ENCODE measurements at regions not wholly inside any gene's neighbourhood (a gene's known extent, or its start where the extent isn't known, plus 50 kb on each side); places are given as distances from the start of the nearest gene placed in this dataset.
A peak's percentile ranks its signal among the peaks of the same experiment; 100 is the strongest.

DNA sequence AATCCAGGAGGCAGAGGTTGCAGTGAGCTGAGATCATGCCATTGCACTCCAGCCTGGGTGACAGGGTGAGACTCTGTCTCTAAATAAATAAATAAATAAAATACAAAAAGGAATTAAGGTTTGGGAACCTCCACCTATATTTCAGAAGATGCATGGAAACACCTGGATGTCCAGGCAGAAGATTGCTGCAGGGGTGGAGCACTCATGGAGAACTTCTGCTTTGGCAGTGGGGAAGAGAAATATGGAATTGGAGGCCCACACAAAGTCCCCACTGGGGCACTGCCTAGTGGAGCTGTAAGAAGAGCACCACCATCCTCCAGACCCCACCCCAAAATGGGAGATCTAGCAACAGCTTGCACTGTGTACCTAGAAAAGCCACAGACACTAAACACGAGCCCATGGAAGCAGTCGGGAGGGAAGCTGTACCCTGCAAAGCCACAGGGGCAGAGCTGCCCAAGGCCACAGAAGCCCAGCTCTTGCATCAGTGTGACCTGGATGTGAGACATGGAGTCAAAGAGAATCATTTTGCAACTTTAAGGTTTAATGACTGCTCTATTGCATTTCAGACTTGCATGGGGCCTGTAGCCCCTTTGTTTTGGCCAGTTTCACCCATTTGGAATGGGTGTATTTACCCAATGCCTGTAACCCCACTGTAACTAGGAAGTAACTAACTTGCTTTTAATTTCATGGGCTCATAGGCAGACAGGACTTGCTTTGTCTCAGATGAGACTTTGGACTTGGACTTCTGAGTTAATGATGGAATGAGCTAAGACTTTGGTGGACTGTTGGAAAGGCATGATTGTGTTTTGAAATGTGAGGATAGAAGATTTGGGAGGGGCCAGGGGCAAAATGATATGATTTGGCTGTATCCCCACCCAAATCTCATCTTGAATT is 265.3 kb downstream of the ZEB2 start:
- H3K4me3 Mint-ChIP-seq (ENCODE audit: low read depth), result no peak overlapping the region
- peaks cover 21% of the 10 kb centered on the region for H3K4me1 Mint-ChIP-seq (ENCODE audit: low read depth)
- no peak overlapping the region for H3K27ac Mint-ChIP-seq
- H3K9me3 Mint-ChIP-seq, result peaks cover 69% of the 10 kb centered on the region
- intact Hi-C loops (cut with micrococcal nuclease), result loop anchor here (5.0 kb wide), 1 partner anchor 72 kb away; no protein-coding TSS in a partner anchor
- DNase-seq (ENCODE audit: low spot score), result no peak
- peaks cover 70% of the 10 kb centered on the region for H3K36me3 Mint-ChIP-seq (ENCODE audit: low read depth)
- no peaks in the 10 kb centered on the region for H3K27me3 Mint-ChIP-seq (ENCODE audit: low read depth)

DNA sequence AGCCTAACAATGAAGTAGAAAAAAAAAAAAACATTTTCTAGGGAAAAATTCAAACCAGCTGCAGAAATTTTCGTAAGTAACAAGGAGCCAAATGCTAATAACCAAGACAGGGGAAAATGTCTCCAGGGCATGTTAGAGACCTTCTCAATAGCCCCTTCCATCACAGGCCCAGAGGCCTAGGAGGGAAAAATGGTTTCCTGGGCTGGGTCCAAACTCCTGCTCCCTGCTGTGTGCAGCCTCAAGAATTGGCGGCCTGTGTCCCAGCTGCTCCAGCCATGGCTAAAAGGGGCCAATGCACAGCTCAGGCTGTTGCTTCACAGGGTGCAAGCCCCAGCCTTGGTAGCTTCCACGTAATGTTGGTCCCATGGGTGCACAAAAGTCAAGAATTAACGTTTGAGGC is 266.2 kb downstream of the ZEB2 start:
- intact Hi-C loops (cut with micrococcal nuclease), result no loop called here
- no peak for DNase-seq (ENCODE audit: low spot score)

DNA sequence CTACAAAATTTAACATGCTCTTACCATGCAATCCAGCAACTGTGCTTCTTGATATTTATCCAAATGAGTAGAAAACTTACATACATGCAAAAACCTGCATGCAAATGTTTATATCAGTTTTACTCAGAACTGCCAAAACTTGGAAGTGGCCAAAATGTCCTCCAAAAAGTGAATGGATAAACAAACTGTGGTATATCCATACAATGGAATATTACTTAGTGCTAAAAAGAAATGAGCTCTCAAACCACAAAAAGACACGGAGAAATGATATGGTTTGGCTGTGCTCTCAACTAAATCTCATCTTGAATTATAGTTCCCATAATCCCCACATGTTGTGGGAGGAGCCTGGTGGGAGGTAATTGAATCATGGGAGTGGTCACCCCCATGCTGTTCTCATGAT is 267.2 kb downstream of the ZEB2 start:
- H3K27ac Mint-ChIP-seq, result no peak overlapping the region
- peaks cover 52% of the 10 kb centered on the region for H3K9me3 Mint-ChIP-seq
- H3K27me3 Mint-ChIP-seq (ENCODE audit: low read depth), result no peaks in the 10 kb centered on the region
- peaks cover 30% of the 10 kb centered on the region for H3K4me1 Mint-ChIP-seq (ENCODE audit: low read depth)
- H3K4me3 Mint-ChIP-seq (ENCODE audit: low read depth), result no peak overlapping the region
- DNase-seq (ENCODE audit: low spot score), result no peak
- intact Hi-C loops (cut with micrococcal nuclease), result no loop called here
- H3K36me3 Mint-ChIP-seq (ENCODE audit: low read depth), result peaks cover 61% of the 10 kb centered on the region

More for the DNA sequence above, 266.2 kb downstream of the ZEB2 start:
- Mint-ChIP-seq H3K4me1 (ENCODE audit: low read depth) (peaks cover 29% of the 10 kb centered on the region), H3K9me3 (peaks cover 63% of the 10 kb centered on the region), H3K36me3 (ENCODE audit: low read depth) (peaks cover 70% of the 10 kb centered on the region), H3K4me3 (ENCODE audit: low read depth) (no peak overlapping the region), H3K27ac (no peak overlapping the region), H3K27me3 (ENCODE audit: low read depth) (no peaks in the 10 kb centered on the region)

DNA sequence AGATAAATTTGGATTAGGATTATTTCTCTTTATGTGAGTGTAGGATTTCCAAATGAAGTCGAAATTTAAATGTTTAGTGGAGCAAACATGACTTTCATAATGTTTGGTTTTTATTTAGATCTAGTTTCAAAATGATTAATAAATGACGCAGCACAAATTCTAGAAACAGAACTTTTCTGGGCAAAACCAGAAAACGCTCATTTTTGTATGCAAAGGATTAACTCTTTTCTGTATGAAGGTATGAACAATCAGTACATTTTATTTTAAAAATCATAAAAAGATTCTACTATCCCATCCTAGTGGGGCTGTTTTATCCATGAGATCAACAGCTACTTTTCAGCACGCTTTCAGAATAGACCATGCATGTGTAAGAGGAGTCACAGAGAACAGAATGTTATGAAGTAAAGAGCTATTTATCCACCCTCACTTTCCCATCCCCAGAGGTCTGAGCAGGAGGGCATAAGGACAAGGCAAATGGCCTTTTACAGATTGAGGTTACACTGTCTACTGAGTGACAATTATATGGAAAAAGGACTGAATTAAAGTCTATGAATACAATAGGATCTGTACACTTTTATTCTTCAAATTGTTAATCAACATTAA is 270.8 kb downstream of the ZEB2 start:
- intact Hi-C loops (cut with micrococcal nuclease), result loop anchor here (1.0 kb wide), 1 partner anchor 9 kb away; no protein-coding TSS in a partner anchor
- Mint-ChIP-seq H3K36me3 (ENCODE audit: low read depth) (peaks cover 42% of the 10 kb centered on the region), H3K27me3 (ENCODE audit: low read depth) (no peaks in the 10 kb centered on the region), H3K4me1 (ENCODE audit: low read depth) (peaks cover 32% of the 10 kb centered on the region), H3K4me3 (ENCODE audit: low read depth) (no peak overlapping the region), H3K9me3 (peaks cover 23% of the 10 kb centered on the region), H3K27ac (peak overlapping the region; percentile 83)
- DNase-seq (ENCODE audit: low spot score), result no peak

DNA sequence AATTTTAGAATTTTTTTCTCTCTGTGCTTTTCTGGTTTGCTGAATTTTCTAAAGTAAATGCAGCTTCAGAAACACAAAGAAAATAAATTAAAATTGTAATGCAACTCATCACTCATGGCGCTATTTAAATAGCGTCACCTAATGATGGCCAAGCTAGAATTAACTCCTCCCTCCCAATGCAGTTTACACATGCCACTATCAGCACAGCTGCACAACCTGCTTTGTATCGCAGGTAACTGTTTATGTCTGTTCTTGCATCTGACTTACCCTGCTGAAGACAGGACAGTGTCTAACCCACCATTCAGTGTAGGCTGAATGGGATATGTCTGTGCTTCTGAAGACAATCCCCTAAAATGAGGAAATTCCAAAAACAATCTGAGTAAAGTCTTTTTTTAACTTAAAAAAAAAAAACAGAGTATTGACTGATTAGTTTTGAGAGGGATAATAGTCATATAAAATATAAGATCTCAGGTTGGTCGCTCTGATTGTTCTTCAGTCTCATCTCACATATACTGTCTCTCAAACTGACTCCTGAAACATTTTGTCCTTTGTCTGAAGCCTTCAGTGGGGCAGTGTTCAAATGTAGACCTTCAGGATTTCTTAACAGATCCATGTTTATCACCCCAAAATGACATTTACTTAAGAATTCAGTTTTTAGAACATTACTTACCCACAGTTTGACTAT is 271.4 kb downstream of the ZEB2 start:
- H3K36me3 Mint-ChIP-seq (ENCODE audit: low read depth), result peaks cover 42% of the 10 kb centered on the region
- DNase-seq (ENCODE audit: low spot score), result no peak
- peaks cover 36% of the 10 kb centered on the region for H3K4me1 Mint-ChIP-seq (ENCODE audit: low read depth)
- no peak overlapping the region for H3K4me3 Mint-ChIP-seq (ENCODE audit: low read depth)
- H3K27ac Mint-ChIP-seq, result peak overlapping the region; percentile 83
- intact Hi-C loops (cut with micrococcal nuclease), result loop anchor here (1.0 kb wide), 1 partner anchor 8 kb away; no protein-coding TSS in a partner anchor
- no peaks in the 10 kb centered on the region for H3K27me3 Mint-ChIP-seq (ENCODE audit: low read depth)
- H3K9me3 Mint-ChIP-seq, result peaks cover 22% of the 10 kb centered on the region

DNA sequence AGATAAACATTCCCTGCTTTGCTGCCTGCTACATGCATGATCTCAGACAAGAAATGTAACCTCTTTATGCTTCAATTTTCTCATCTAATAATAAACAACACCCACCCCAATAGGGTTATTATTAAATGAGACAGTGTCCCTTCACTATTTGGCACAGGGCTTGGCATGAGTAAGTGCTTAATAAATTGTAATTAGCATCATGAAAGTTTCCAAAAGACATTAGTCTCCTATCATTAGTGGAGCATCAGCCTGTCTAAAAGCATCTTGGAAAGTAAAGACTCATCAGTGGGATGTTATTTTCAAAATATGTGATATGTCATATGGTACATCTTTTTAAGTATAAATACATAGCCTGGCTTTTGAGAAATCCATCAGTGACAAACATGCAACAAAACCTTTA is 275.0 kb downstream of the ZEB2 start:
- Mint-ChIP-seq H3K4me1 (ENCODE audit: low read depth) (peaks cover 57% of the 10 kb centered on the region), H3K27me3 (ENCODE audit: low read depth) (no peaks in the 10 kb centered on the region), H3K9me3 (peaks cover 3% of the 10 kb centered on the region), H3K36me3 (ENCODE audit: low read depth) (peaks cover 37% of the 10 kb centered on the region), H3K27ac (no peak overlapping the region), H3K4me3 (ENCODE audit: low read depth) (no peak overlapping the region)
- no peak for DNase-seq (ENCODE audit: low spot score)
- intact Hi-C loops (cut with micrococcal nuclease), result no loop called here

DNA sequence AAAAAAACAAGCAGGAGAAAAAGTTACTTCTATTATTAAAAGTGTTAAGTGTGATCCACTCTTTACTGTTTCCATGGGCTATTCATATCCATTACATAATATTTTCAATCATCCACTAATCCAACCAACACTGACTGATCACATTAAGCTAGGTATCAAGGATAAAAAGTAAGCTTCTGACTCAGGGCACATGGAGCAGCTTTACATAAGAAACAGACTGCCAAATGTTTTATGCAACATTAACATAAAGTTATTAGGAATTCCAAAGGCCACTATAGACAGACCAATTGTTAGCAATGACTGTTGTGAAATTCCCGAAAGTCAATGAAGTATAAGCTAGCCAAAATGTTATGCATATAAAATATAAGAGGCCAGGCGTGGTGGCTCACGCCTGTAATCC is 277.6 kb downstream of the ZEB2 start:
- Mint-ChIP-seq H3K27ac (no peak overlapping the region), H3K27me3 (ENCODE audit: low read depth) (no peaks in the 10 kb centered on the region), H3K9me3 (peaks cover 14% of the 10 kb centered on the region), H3K4me1 (ENCODE audit: low read depth) (peaks cover 63% of the 10 kb centered on the region), H3K36me3 (ENCODE audit: low read depth) (peaks cover 48% of the 10 kb centered on the region), H3K4me3 (ENCODE audit: low read depth) (no peak overlapping the region)
- DNase-seq (ENCODE audit: low spot score), result no peak
- intact Hi-C loops (cut with micrococcal nuclease), result no loop called here

DNA sequence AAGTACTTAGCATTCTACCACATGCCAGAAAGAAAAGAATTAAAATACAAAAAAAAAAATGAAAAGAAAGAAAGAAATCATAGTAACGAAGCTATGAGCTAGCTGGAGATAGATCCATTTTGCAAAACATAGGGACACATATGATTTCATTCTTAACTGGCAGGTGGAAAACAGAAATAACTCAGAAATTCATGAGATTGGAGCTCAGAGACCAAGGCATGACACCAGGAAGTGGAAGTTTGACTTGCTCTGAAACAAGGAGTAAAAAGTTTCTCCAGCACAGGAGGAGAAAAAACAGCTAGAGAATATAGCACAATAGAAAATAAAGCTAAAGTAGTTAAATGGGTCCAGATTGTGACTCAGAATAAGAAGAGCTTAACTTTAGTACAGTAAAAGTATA is 278.1 kb downstream of the ZEB2 start:
- Mint-ChIP-seq H3K27ac (peak overlapping the region; percentile 82), H3K4me1 (ENCODE audit: low read depth) (peaks cover 62% of the 10 kb centered on the region), H3K27me3 (ENCODE audit: low read depth) (no peaks in the 10 kb centered on the region), H3K9me3 (peaks cover 14% of the 10 kb centered on the region), H3K4me3 (ENCODE audit: low read depth) (no peak overlapping the region), H3K36me3 (ENCODE audit: low read depth) (peaks cover 43% of the 10 kb centered on the region)
- no peak for DNase-seq (ENCODE audit: low spot score)
- intact Hi-C loops (cut with micrococcal nuclease), result no loop called here

DNA sequence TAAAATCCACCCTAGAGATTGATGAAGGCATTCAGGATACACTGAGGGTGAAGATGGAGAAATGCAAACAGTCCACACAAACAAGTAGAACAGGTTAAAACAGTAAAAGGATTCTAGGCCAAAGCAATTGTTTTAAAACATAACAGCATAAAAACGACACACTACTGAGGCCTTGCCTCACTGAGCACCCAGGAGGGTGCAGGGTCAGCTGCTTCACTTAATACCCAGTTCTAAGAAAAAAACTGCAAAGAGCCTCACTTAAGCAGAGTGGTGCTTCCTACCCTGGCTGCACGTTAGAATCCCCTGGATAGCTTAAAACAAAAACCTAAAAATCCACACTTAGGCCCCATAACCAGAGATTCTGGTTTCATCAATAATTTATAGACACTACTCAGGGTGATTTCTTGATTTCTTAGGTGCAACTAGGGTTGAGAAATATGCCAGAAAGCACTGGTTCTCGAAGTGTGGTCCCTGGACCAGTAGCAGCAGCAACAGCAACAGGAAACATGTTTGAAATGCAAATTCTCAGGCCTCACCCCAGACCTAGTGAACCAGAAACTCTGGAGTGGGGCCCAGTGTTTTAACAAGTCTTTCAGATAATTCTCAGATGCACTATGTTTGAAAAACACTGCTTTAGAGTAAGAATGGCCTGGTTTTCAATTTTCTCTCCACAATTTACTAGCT is 279.1 kb downstream of the ZEB2 start:
- Mint-ChIP-seq H3K27me3 (ENCODE audit: low read depth) (no peaks in the 10 kb centered on the region), H3K27ac (peak overlapping the region; percentile 82), H3K36me3 (ENCODE audit: low read depth) (peaks cover 37% of the 10 kb centered on the region), H3K4me1 (ENCODE audit: low read depth) (peaks cover 65% of the 10 kb centered on the region), H3K4me3 (ENCODE audit: low read depth) (no peak overlapping the region), H3K9me3 (peaks cover 11% of the 10 kb centered on the region)
- intact Hi-C loops (cut with micrococcal nuclease), result loop anchor here (1.0 kb wide), 1 partner anchor 9 kb away; no protein-coding TSS in a partner anchor
- no peak for DNase-seq (ENCODE audit: low spot score)

DNA sequence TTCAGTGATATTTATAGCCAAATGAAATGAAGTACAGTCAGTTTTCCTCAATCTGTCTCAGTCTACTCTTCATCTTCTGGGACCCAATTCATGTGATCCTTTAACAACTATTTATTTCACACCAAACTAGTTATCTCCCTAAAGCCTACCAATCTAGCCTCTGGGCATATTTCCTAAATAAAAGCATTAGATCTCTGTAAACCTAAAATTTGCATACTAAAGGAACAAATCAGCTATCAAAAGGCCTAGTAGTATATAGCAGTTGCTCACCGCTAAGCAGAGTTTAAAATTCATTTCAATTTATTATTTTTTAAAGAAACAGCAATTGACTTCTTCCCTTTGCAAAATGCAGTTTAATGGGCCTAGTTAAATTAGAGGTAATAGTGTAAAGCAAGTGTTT is 280.2 kb downstream of the ZEB2 start:
- intact Hi-C loops (cut with micrococcal nuclease), result loop anchor here (1.0 kb wide), 1 partner anchor 10 kb away; no protein-coding TSS in a partner anchor
- no peak for DNase-seq (ENCODE audit: low spot score)
- Mint-ChIP-seq H3K4me3 (ENCODE audit: low read depth) (no peak overlapping the region), H3K36me3 (ENCODE audit: low read depth) (peaks cover 36% of the 10 kb centered on the region), H3K9me3 (peaks cover 11% of the 10 kb centered on the region), H3K27me3 (ENCODE audit: low read depth) (no peaks in the 10 kb centered on the region), H3K4me1 (ENCODE audit: low read depth) (peaks cover 73% of the 10 kb centered on the region), H3K27ac (peak overlapping the region; percentile 82)

DNA sequence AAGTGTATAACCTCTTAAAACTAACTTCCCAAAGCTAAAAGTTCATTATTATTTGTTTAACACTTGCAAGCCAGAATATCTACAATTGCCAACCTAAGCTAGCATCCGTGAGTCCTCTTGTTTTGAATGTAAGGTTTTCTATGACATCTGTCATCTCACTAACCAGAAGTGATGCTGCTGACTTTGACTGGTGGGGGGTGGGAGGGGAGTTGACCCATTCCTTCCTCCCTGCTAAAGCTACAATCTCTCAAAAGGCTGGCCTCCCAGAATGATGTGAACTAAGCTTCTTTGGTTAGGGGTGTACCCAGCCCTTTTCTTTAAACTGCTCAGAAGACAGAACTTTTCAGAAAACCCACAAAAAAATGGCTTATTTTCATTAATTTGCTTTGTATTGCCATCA is 280.6 kb downstream of the ZEB2 start:
- intact Hi-C loops (cut with micrococcal nuclease), result no loop called here
- Mint-ChIP-seq H3K4me1 (ENCODE audit: low read depth) (peaks cover 77% of the 10 kb centered on the region), H3K36me3 (ENCODE audit: low read depth) (peaks cover 36% of the 10 kb centered on the region), H3K27me3 (ENCODE audit: low read depth) (no peaks in the 10 kb centered on the region), H3K4me3 (ENCODE audit: low read depth) (no peak overlapping the region), H3K9me3 (peaks cover 11% of the 10 kb centered on the region), H3K27ac (peak overlapping the region; percentile 82)
- DNase-seq (ENCODE audit: low spot score), result no peak

DNA sequence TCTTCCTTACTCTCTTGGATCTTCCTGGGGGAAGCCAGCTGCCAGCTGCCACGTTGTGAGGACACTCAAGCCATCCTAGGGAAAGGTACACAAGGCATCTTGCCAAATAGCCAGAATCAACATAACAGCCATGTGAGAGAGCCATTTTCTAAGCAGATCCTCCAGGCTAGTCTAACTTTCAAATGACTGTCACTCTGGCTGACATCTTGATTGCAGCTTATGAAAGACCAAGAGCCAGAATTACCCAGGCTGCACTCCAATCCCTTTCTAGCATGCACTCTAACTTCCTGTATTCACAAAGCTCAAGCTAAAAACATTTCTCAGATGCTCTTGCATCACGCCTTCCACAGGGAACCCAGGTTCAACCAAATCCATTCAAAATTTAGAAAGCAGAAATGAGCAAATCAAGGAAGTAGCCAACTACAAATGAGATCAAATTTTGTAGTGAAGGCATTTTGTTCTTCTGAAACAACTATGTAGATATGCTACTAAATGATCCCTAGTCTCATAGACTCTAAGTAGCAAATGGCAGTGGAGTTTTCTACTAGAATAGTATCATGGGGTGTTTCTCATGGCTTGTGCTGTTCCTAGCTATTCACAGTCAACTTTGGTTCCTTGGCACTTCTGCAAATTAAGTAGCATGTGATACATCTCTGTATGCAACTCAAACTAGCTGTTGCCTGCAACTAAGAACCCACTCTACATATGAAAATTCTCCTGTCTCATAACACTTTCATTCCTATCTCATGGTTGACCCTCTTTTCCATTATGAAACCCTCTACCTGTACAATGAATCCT is 281.9 kb downstream of the ZEB2 start:
- intact Hi-C loops (cut with micrococcal nuclease), result no loop called here
- peaks cover 11% of the 10 kb centered on the region for H3K9me3 Mint-ChIP-seq
- H3K27ac Mint-ChIP-seq, result peak overlapping the region; percentile 76
- H3K4me1 Mint-ChIP-seq (ENCODE audit: low read depth), result peaks cover 83% of the 10 kb centered on the region
- H3K27me3 Mint-ChIP-seq (ENCODE audit: low read depth), result no peaks in the 10 kb centered on the region
- DNase-seq (ENCODE audit: low spot score), result no peak
- H3K36me3 Mint-ChIP-seq (ENCODE audit: low read depth), result peaks cover 32% of the 10 kb centered on the region
- H3K4me3 Mint-ChIP-seq (ENCODE audit: low read depth), result no peak overlapping the region
